Testis (tissue), 2 donors: ENCODE measurements at regions not wholly inside any gene's neighbourhood (a gene's known extent, or its start where the extent isn't known, plus 50 kb on each side); places are given as distances from the start of the nearest gene placed in this dataset.

ENCODE experiments used
- DNase-seq: peaks from one replicate; pipeline ENCODE4 v3.0.0-alpha.2; 2019
- H3K27ac ChIP-seq, 2 donors: fragments of 200-600 bp; sonication (generic); one replicate each; pipeline ENCODE4 v1.5.1; 2019
- H3K27me3 ChIP-seq: fragments of 200-600 bp; sonication (generic); one replicate; pipeline ENCODE4 v1.5.1; 2019
- H3K36me3 ChIP-seq: fragments of 200-600 bp; sonication (generic); one replicate; pipeline ENCODE4 v1.5.1; 2017; ENCODE audit warnings: low read depth; ENCODE audit errors: missing control alignments
- H3K4me1 ChIP-seq: fragments of 200-600 bp; sonication (generic); one replicate; pipeline ENCODE4 v1.5.1; 2019
- H3K4me3 ChIP-seq, 2 donors: fragments of 200-600 bp; sonication (generic); one replicate each; pipeline ENCODE4 v1.5.1; 2017 to 2019
- H3K9me3 ChIP-seq: fragments of 200-600 bp; sonication (generic); one replicate; pipeline ENCODE4 v1.5.1; 2017
- POLR2A ChIP-seq: fragments of 450-650 bp; IDR thresholded peaks from one replicate; pipeline ENCODE4 v1.6.1; 2017; ENCODE audit warnings: antibody characterized with exemption, mild to moderate bottlenecking, moderate library complexity
- WGBS, 2 donors: methylation state at CpG; one replicate each; pipeline ENCODE4 v1.1.5; 2018; 5-methylcytosine and 5-hydroxymethylcytosine counted together
- intact Hi-C: fragments of 100-400 bp; cut with DNase I; formaldehyde crosslinking; loops from one replicate; pipeline ENCODE4 v1.15.1; 2023; ENCODE audit warnings: low total_unique reads
- TF ChIP-seq, protein P1 (sequence below), 3 experiments: fragments of 450-650 bp in 2 of 3; fragments of 200-600 bp in 1 of 3; sonication (generic) in 1 of 3; IDR thresholded peaks; one replicate each; pipeline ENCODE4 v1.5.1; 2016 to 2019; ENCODE audit warnings: antibody characterized with exemption in 3 of 3, mild to moderate bottlenecking in 2 of 3, moderate library complexity in 1 of 3

DNA sequence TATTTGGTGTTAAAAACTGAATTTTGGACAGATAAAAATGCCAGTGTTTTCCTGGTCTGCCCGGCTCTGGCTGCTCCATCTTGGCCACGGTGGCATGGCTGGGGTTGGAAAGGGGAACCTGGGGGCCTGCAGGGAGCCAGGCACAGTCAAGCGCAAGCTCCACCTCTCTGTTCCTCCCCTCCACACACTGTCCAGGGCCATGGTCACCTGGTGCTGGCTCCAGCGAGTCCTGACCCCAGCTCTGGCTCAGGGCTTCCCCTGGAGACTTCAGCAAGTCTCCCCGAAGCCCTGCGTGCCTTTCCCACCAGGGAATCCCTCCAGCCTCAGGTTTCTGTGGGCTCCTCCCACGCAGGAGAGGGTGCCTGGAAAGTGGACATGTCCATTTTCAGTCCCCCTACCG is 298.5 kb downstream of the QKI start:
- H3K4me3 ChIP-seq = no peak overlapping the region
- 77 to 78% methylated on average over 8 of the region's 8 CpGs for WGBS, 2 donors
- no peaks in the 10 kb centered on the region for H3K9me3 ChIP-seq
- intact Hi-C loops = no loop called here
- H3K27ac ChIP-seq = peak overlapping the region in 1 of 2 donors; percentile 59
- no peaks in the 10 kb centered on the region for H3K36me3 ChIP-seq
- TF ChIP-seq, protein P1, sequence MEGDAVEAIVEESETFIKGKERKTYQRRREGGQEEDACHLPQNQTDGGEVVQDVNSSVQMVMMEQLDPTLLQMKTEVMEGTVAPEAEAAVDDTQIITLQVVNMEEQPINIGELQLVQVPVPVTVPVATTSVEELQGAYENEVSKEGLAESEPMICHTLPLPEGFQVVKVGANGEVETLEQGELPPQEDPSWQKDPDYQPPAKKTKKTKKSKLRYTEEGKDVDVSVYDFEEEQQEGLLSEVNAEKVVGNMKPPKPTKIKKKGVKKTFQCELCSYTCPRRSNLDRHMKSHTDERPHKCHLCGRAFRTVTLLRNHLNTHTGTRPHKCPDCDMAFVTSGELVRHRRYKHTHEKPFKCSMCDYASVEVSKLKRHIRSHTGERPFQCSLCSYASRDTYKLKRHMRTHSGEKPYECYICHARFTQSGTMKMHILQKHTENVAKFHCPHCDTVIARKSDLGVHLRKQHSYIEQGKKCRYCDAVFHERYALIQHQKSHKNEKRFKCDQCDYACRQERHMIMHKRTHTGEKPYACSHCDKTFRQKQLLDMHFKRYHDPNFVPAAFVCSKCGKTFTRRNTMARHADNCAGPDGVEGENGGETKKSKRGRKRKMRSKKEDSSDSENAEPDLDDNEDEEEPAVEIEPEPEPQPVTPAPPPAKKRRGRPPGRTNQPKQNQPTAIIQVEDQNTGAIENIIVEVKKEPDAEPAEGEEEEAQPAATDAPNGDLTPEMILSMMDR (IDR thresholded peaks at IDR 0.05) = no peak
- no peak for TF ChIP-seq POLR2A
- no peaks in the 10 kb centered on the region for H3K27me3 ChIP-seq
- peaks cover 21% of the 10 kb centered on the region for H3K4me1 ChIP-seq
- no peak for DNase-seq

DNA sequence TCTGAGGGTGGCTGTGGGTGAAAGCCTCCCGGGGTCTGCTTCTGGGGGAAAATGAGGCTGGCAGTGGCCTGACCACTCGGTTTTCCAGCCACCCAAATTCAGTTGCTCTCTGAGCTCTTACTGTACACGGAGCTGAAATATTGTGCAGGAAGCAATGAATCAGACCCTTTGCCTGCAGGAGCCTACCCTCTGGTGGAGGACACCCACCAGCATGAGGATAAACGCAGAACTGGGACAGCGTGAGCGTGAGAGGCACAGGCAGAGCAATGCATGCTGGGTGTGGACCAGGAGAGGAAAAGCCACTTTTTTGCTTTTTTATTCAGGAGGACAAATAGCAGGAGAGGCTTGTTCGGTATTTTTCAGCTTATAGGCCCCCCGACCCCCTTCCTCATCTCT is 298.0 kb downstream of the QKI start:
- Histone ChIP-seq H3K4me3 (no peak overlapping the region), H3K9me3 (no peaks in the 10 kb centered on the region), H3K27me3 (no peaks in the 10 kb centered on the region), H3K4me1 (peaks cover 26% of the 10 kb centered on the region), H3K27ac (peak overlapping the region; percentile 50 to 59), H3K36me3 (no peaks in the 10 kb centered on the region)
- no peak for DNase-seq
- intact Hi-C loops = no loop called here
- 70 to 74% methylated on average over 6 to 8 of the region's 8 CpGs for WGBS, 2 donors
- TF ChIP-seq, protein P1 (IDR thresholded peaks at IDR 0.05) = no peak
- no peak for TF ChIP-seq POLR2A

- Histone ChIP-seq H3K27ac (peak overlapping the region; percentile 50 to 76), H3K9me3 (no peaks in the 10 kb centered on the region), H3K27me3 (no peaks in the 10 kb centered on the region), H3K4me1 (peaks cover 29% of the 10 kb centered on the region), H3K36me3 (no peaks in the 10 kb centered on the region), H3K4me3 (no peak overlapping the region)
- WGBS, 2 donors = 45 to 56% methylated on average over 12 to 24 of the region's 24 CpGs
- peak; percentile 60 for DNase-seq
- TF ChIP-seq, protein P1 (IDR thresholded peaks at IDR 0.05) = no peak
- TF ChIP-seq POLR2A = no peak
- intact Hi-C loops = no loop called here
Measured at GRCh38 chr6:163711615-163712565, 297.4 kb downstream of the QKI start.

- DNase-seq = no peak
- WGBS, 2 donors = 67 to 76% methylated on average over 13 of the region's 13 CpGs
Measured at GRCh38 chr6:163710532-163711470, 296.3 kb downstream of the QKI start.

More at GRCh38 chr6:163710532-163711470, 296.3 kb downstream of the QKI start:
- H3K4me1 ChIP-seq = peaks cover 29% of the 10 kb centered on the region
- peak overlapping the region in 1 of 2 donors; percentile 76 for H3K27ac ChIP-seq
- H3K27me3 ChIP-seq = no peaks in the 10 kb centered on the region
- H3K4me3 ChIP-seq = no peak overlapping the region
- TF ChIP-seq, protein P1 (IDR thresholded peaks at IDR 0.05) = no peak
- no peak for TF ChIP-seq POLR2A
- no peaks in the 10 kb centered on the region for H3K36me3 ChIP-seq
- no peaks in the 10 kb centered on the region for H3K9me3 ChIP-seq
- intact Hi-C loops = no loop called here
